GM18519 (cell line): ENCODE measurements at regions not wholly inside any gene's neighbourhood (a gene's known extent, or its start where the extent isn't known, plus 50 kb on each side); places are given as distances from the start of the nearest gene placed in this dataset.

Source experiments
- ATAC-seq: cut with Tn5 transposase; IDR thresholded peaks from one replicate; pipeline ENCODE4 v1.9.1; 2021; ENCODE audit warnings: mild to moderate bottlenecking, moderate library complexity; ENCODE audit not compliant: unreplicated experiment, low FRiP score

GRCh38 chr7:124364283-124364682 lies 331.4 kb upstream of the TMEM229A start:
- no peak for ATAC-seq

GRCh38 chr7:124354201-124354600 lies 321.3 kb upstream of the TMEM229A start:
- no peak for ATAC-seq

DNA sequence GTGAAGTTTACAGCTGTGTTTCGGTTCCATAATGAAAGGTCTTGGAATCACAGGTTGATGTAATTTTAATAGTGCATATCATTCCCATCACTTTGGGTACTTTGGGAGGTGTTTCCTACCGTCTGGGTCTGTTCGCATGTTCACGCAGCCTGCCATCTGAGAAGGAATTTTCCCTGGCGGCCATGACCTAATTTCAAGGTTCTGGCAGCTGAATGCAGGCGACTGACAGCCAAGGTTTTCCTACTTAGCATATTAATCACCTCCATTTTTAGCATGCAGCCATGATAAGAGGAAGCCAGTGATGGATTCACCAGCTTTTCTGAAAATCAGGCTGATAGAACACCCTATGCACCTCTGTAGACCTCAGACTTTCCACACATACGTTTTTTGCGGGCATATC lies 319.1 kb upstream of the TMEM229A start:
- no peak for ATAC-seq

GRCh38 chr7:124349443-124349842 lies 316.6 kb upstream of the TMEM229A start:
- ATAC-seq = no peak

- ATAC-seq = no peak
Measured at GRCh38 chr7:124338861-124339260, 306.0 kb upstream of the TMEM229A start.

DNA sequence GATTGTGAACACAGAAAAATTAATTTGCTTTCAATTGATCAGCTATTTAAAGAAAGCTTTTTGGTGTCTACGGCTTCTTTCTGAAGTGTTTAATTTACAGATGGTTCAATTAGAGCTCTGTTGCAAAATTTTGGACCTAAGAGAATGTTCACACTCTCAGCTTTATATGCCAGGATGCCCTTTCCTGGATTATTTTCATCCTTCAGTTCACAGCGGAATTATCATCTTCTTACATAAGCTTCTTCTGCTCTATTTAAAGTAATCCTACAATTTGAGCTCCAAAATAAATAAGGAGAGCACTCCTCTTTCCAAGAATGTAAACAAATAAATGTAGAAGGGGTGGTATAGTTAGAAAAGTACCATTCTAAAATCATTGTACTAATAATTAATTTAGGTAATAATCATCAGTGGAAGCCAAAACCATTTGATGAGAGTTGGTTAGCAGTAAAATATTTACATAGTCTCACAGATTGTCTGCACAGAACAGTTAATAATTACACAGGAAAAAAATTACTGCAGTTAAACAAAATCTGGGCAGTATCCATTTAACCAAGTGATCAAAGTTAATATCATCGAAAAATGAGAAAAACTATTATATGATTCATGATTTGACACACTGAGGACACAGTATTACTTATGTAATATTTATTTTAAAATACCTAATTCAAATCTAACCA lies 298.0 kb upstream of the TMEM229A start:
- ATAC-seq = no peak

DNA sequence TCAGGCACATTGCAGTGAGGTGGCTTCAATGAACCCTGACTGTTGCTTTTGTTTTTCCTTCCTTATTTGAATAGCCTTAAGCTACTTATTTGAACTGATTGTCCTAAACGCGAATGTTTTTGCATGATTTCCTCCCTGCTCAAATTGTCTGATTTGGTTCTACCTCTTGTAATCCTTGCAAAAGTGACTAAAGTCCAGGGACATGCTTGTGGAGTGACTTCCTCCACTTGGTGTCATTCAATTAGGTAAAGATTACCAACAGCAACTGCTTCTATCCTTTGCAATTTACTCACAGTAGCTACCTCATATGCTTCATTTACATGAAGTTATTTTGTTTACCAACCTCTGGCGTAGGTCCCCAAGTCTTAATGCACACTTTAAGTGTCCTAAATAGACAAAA lies 295.9 kb upstream of the TMEM229A start:
- ATAC-seq = no peak

DNA sequence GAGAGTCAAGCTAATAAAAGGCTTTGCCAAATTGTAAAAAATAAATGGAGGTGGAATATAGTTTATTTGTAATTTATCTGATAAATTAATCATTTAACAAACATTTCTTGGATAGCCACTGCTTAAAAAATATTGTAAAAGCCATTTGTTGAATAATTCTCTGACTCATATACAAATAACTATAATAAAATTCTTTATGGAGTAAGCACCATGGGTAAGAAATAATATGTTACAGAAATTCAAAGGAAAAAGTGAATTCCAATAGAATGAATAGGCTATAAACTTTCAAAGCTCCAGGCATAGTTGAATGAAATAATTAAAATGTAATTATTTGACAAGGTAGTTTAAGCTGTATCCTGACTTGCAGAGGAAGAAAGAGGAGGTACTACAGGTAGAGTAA lies 291.4 kb upstream of the TMEM229A start:
- no peak for ATAC-seq

DNA sequence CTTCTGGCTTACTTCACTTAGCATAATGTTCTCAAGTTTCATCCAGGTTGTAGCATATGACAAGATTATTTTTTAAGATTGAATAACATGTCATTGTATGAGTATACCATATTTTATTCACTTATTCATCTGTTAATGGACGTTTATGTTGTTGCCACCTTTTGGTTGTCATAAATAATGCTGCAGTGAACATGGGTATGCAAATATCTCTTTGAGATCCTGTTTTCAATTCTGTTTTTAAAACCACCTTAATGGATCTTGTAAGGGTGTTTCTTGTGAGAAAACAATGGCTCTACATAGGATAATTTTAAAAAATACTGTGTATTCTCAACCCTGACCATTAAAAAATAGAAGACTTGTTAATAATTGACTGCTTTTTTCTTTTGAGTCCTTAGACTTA lies 290.7 kb upstream of the TMEM229A start:
- no peak for ATAC-seq

DNA sequence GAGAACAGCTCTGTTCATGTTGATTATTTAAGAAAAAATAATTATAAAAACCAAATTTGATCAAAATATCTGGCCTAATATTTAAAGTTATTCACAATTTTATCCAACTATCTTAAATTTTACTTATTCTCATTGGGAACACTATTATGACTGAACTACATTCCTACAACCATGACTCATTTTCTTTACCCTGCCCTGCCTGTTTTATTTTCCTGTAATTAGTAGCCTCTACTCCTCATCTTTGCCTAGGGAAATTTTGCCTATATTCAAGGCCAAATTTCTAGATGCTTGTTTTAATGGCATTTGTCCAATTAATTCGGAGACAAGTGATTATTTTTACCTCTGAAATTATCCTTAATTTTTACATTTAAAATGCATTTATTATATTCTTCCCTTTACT lies 289.7 kb upstream of the TMEM229A start:
- ATAC-seq = no peak

GRCh38 chr7:124318721-124319450 lies 286.0 kb upstream of the TMEM229A start:
- no peak for ATAC-seq

DNA sequence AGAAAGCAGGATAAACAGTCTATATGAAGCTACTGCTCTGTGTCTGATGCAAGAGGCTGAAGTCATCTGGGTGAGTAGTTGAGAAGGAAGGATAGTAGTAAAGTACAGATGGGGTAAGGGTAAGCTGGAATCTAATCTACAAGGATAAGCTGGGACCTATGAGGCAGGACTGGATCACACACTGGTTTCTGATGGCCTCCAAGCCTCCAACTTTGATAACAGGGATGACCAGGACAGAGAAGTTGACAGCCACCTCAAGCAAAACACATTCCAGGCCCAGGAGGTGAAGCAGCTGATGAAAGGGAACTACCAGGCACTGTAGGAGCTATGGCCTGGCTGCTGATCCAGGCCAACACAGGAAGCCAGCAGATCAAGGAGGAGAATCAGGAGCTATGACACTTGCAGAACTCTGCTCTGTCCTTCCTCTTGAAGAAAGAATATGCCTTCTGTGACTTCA lies 278.1 kb upstream of the TMEM229A start:
- no peak for ATAC-seq

DNA sequence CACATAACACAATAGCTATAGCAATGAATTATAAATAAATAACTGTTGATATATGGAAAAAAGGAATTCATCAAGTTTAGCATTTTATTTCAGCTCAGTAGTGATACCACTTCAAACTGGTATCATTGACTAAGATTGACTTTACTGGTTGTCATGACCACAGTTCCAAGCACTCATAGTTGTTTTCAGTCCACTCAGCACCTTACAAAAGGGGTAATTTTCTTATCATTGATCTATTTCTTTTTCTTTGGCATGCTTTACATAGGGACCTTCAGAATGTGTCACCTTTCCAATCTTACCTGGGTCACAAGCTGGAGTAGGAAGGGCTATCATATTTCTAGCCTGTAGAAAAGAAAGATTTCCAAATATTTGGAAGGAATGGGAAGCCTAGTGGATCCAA lies 275.5 kb upstream of the TMEM229A start:
- ATAC-seq = no peak

DNA sequence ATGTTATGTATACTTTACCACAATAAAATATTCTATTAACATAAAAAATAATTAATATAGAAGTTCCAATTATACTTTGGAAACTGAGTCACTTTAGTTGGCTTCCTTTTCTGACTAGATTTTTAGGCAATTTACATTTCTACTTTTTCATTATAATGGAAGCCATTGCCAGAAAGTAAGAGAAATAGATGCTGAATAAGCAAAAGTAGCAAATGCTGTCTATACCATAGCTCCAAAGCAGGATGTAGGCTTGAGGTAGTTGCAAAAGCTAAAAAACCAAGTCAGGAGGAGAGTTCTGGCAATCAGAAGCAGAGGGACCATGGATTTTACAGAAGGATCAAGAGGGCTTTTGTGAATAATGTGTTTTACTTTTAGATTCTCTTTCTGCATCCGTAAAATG lies 262.4 kb upstream of the TMEM229A start:
- no peak for ATAC-seq

DNA sequence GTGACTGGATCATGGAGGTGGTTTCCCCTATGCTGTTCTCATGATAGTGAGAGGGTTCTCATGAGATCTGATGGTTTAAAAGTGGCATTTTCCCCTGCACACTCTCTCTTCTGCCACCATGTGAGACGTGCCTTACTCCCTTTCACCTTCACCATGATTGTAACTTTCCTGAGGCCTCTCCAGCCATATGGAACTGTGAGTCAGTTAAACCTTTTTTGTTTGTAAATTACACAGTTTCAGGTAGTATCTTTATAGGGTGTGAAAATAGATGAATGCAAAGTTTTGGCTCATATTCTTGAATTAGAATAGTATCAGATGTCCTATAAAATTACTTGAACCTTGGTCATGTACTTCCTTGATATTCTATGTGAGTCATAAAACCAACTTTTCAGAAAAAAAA lies 252.1 kb upstream of the TMEM229A start:
- no peak for ATAC-seq

DNA sequence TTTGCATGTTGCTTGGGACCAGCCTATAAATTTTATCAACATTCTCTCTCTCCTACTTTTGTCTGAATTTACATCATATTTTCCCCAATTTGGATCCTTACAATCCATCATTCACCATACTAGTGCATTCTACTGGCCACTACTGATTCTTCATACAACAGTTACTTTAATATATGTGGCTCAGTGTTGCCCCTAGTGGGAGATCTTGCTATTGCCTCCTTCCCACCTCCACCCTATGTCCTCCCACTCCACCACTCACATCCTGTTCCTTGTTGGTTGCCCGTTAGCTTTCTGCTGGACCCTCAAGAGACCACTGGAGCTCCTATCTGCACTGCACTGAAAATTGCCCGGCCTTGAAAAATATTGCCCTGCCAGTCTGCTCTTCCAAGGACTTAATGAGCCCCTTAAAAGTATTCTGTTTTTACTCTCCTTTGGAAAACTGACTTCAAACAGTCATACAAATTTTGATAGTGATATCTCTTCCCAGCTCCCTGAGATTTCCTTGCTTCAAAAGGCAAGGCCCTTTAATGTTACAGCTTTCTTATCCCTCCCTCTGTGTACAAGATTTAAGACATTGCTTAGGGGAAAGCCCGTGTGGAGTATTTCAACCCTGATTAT lies 243.2 kb upstream of the TMEM229A start:
- peak; percentile 99 for ATAC-seq

GRCh38 chr7:124275411-124275810 lies 242.5 kb upstream of the TMEM229A start:
- no peak for ATAC-seq

DNA sequence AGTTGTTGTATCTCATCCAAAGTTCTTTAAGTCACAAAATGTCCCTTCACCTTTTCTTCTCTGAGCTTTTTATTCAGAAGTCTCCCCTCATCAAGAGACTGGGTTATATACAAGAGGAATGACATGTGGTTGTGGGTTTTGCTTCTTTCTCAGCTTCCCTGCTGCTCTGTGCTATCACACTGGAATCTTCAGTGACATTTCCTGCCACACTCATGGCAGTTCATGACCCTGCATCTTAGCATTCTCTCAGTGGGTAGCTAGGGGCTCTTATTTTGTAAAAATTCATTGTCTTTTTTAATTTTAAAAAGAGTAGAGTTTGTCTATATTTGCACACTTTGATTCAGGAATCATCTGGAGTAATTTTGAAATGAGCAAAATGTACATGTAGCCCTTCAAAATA lies 236.9 kb upstream of the TMEM229A start:
- no peak for ATAC-seq

GRCh38 chr7:124267154-124267553 lies 234.3 kb upstream of the TMEM229A start:
- no peak for ATAC-seq

- ATAC-seq = peak; percentile 90
Measured at GRCh38 chr7:124263232-124263827, 230.5 kb upstream of the TMEM229A start.

- ATAC-seq = no peak
Measured at GRCh38 chr7:124261710-124262109, 228.8 kb upstream of the TMEM229A start.
